ENCODE measurements at regions not wholly inside any gene's neighbourhood (a gene's known extent, or its start where the extent isn't known, plus 50 kb on each side); places are given as distances from the start of the nearest gene placed in this dataset.

DNA sequence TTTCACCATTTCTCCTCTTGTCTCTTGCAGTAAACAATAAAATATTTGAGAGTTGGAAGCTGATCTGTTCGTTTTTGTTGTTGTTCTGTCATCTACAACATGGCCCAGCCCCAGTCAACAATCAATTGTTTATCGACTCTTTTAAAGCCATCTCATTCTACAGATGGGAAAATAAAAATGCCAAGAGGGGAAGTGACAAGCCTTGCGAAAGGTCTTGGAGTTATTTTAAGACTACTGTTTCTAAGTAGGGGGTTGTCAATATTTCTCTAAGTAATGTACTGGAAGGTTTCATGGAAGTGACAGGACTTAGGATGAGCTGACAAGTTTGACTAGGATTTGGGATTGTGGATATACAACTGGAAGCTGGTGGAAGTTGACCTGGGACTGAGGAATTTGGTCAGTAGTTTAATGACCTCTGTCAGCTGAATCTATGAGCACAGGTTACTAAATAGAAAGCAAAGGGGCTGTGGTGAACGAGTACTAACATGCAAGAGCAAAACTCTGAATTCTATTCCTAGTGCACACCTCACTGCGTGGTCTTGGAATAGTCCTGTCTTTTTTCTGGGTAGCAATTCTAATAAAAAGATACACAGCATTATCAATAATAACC is 57.5 kb upstream of the ADRB2 start:
- TF ChIP-seq CTCF (IDR thresholded peaks at IDR 0.05; ENCODE audit: extremely low read depth in 1 of 2, insufficient read depth in 1 of 2, low read depth in 1 of 2, low read length in 2 of 2) (no peak), MAX (IDR thresholded peaks at IDR 0.05; ENCODE audit: insufficient read depth, insufficient read length) (no peak)
